ENCODE measurements at regions not wholly inside any gene's neighbourhood (a gene's known extent, or its start where the extent isn't known, plus 50 kb on each side); places are given as distances from the start of the nearest gene placed in this dataset.

GRCh38 chr2:18439716-18440115 lies 120.7 kb downstream of the RDH14 start:
- no peak overlapping the region for H3K18ac ChIP-seq (ENCODE audit: low read length)
- no peaks in the 10 kb centered on the region for H3K79me2 ChIP-seq (ENCODE audit: control insufficient read depth, insufficient read depth, low read length)
- no peak overlapping the region for H2BK5ac ChIP-seq (ENCODE audit: low read length)
- DNase-seq, result no peak
- H3K4me1 ChIP-seq (ENCODE audit: control insufficient read depth, low read depth, low read length), result no peaks in the 10 kb centered on the region
- no CpG with 5 or more reads among the region's 3 CpGs for WGBS (ENCODE audit: extremely low coverage, insufficient coverage, low lambda C conversion rate)
- H4K8ac ChIP-seq (ENCODE audit: low read depth, low read length), result no peak overlapping the region
- no peak overlapping the region for H3K4ac ChIP-seq (ENCODE audit: low read depth, low read length)
- H3K9ac ChIP-seq (ENCODE audit: low read length), result no peak overlapping the region
- H3K4me2 ChIP-seq (ENCODE audit: low read length), result no peak overlapping the region
- H3K27ac ChIP-seq (ENCODE audit: low read depth, low read length), result no peak overlapping the region
- no peaks in the 10 kb centered on the region for H3K27me3 ChIP-seq (ENCODE audit: insufficient read depth, low read length, poor library complexity)
- H2BK120ac ChIP-seq (ENCODE audit: low read depth, low read length), result no peak overlapping the region
- H3K79me1 ChIP-seq (ENCODE audit: low read length), result no peaks in the 10 kb centered on the region
- no peak overlapping the region for H4K5ac ChIP-seq (ENCODE audit: low read length)
- no peak overlapping the region for H3K4me3 ChIP-seq (ENCODE audit: low read length)
- no peak overlapping the region for H2BK15ac ChIP-seq (replicated peaks; ENCODE audit: low read depth)
- no peak overlapping the region for H3K23ac ChIP-seq (ENCODE audit: low read length)
- no peak overlapping the region for H2AK5ac ChIP-seq (ENCODE audit: low read length)
- H3K56ac ChIP-seq (ENCODE audit: low read length), result no peak overlapping the region
- no peaks in the 10 kb centered on the region for H3K36me3 ChIP-seq (ENCODE audit: control insufficient read depth, insufficient read depth, low read length)

DNA sequence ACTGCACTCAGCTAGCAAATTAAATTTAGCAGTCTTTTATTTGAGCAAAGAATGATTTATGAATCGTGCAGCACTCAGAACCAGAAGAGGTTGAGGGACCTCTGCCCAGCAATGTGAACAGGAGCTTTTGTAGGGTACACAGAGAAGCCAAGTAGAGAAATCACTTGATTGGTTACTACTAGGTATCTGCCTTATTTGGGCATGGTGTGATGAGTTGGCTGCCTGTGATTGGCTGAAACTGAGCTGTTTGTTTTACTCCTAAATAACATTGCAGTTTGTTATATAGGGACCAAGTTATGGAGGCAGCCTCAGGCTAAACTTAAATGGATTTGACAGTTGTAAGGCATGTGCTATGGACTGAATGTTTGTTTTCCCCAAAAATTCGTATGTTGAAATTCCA lies 122.5 kb downstream of the RDH14 start:
- Histone ChIP-seq H2BK5ac (ENCODE audit: low read length) (no peak overlapping the region), H3K79me2 (ENCODE audit: control insufficient read depth, insufficient read depth, low read length) (no peaks in the 10 kb centered on the region), H3K4ac (ENCODE audit: low read depth, low read length) (no peak overlapping the region), H3K27me3 (ENCODE audit: insufficient read depth, low read length, poor library complexity) (no peaks in the 10 kb centered on the region), H2AK5ac (ENCODE audit: low read length) (no peak overlapping the region), H3K4me3 (ENCODE audit: low read length) (no peak overlapping the region), H3K27ac (ENCODE audit: low read depth, low read length) (no peak overlapping the region), H2BK120ac (ENCODE audit: low read depth, low read length) (no peak overlapping the region), H3K9ac (ENCODE audit: low read length) (no peak overlapping the region), H3K18ac (ENCODE audit: low read length) (no peak overlapping the region), H3K4me2 (ENCODE audit: low read length) (no peak overlapping the region), H4K8ac (ENCODE audit: low read depth, low read length) (no peak overlapping the region), H3K23ac (ENCODE audit: low read length) (no peak overlapping the region), H4K5ac (ENCODE audit: low read length) (no peak overlapping the region), H2BK15ac (replicated peaks; ENCODE audit: low read depth) (no peak overlapping the region), H3K56ac (ENCODE audit: low read length) (no peak overlapping the region), H3K79me1 (ENCODE audit: low read length) (no peaks in the 10 kb centered on the region), H3K36me3 (ENCODE audit: control insufficient read depth, insufficient read depth, low read length) (no peaks in the 10 kb centered on the region), H3K4me1 (ENCODE audit: control insufficient read depth, low read depth, low read length) (no peaks in the 10 kb centered on the region)
- no peak for DNase-seq
- no CpG with 5 or more reads among the region's 2 CpGs for WGBS (ENCODE audit: extremely low coverage, insufficient coverage, low lambda C conversion rate)

GRCh38 chr2:18436503-18437005 lies 123.9 kb downstream of the RDH14 start:
- WGBS (ENCODE audit: extremely low coverage, insufficient coverage, low lambda C conversion rate), result no CpG with 5 or more reads among the region's 5 CpGs
- Histone ChIP-seq H3K79me1 (ENCODE audit: low read length) (no peaks in the 10 kb centered on the region), H3K36me3 (ENCODE audit: control insufficient read depth, insufficient read depth, low read length) (no peaks in the 10 kb centered on the region), H3K23ac (ENCODE audit: low read length) (no peak overlapping the region), H3K27ac (ENCODE audit: low read depth, low read length) (no peak overlapping the region), H2AK5ac (ENCODE audit: low read length) (no peak overlapping the region), H3K4me2 (ENCODE audit: low read length) (no peak overlapping the region), H3K56ac (ENCODE audit: low read length) (no peak overlapping the region), H4K5ac (ENCODE audit: low read length) (no peak overlapping the region), H3K79me2 (ENCODE audit: control insufficient read depth, insufficient read depth, low read length) (no peaks in the 10 kb centered on the region), H2BK5ac (ENCODE audit: low read length) (no peak overlapping the region), H3K27me3 (ENCODE audit: insufficient read depth, low read length, poor library complexity) (no peaks in the 10 kb centered on the region), H3K18ac (ENCODE audit: low read length) (no peak overlapping the region), H2BK120ac (ENCODE audit: low read depth, low read length) (no peak overlapping the region), H4K8ac (ENCODE audit: low read depth, low read length) (no peak overlapping the region), H3K9ac (ENCODE audit: low read length) (no peak overlapping the region), H3K4me1 (ENCODE audit: control insufficient read depth, low read depth, low read length) (no peaks in the 10 kb centered on the region), H2BK15ac (replicated peaks; ENCODE audit: low read depth) (no peak overlapping the region), H3K4ac (ENCODE audit: low read depth, low read length) (no peak overlapping the region), H3K4me3 (ENCODE audit: low read length) (no peak overlapping the region)
- DNase-seq, result no peak

DNA sequence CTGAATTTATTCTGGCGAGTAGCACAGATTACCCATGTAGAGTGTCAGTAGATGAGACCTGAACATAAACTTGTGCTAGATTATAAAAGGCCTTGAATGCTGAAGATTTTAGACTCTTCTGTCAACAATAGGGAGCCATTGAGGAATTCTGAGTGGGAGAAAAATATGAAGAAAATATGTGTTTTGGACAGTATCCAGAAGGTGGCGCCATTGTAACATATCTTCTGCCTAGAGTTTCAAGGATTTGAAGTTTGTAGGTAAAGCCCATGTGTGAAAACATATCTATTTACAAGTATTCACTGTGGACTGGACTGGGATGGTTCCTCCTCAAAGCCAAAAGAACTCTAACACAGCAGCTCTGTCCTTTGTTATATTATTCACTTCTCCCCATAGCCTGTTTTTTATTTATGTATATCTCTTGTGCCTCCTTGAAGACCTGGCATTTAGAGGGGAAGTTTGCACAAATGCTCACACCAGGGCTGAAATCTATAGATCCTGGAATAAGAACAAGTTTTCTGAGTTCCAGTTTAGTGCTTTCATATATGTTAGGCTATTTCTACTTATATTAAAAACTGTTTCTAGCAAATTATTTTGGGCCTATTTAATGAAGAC lies 124.9 kb downstream of the RDH14 start:
- DNase-seq, result peak; percentile 63
- Histone ChIP-seq H3K18ac (ENCODE audit: low read length) (no peak overlapping the region), H3K27ac (ENCODE audit: low read depth, low read length) (no peak overlapping the region), H3K4me1 (ENCODE audit: control insufficient read depth, low read depth, low read length) (no peaks in the 10 kb centered on the region), H2BK120ac (ENCODE audit: low read depth, low read length) (no peak overlapping the region), H2BK15ac (replicated peaks; ENCODE audit: low read depth) (no peak overlapping the region), H2BK5ac (ENCODE audit: low read length) (no peak overlapping the region), H2AK5ac (ENCODE audit: low read length) (no peak overlapping the region), H3K9ac (ENCODE audit: low read length) (no peak overlapping the region), H3K79me1 (ENCODE audit: low read length) (no peaks in the 10 kb centered on the region), H3K23ac (ENCODE audit: low read length) (no peak overlapping the region), H4K8ac (ENCODE audit: low read depth, low read length) (no peak overlapping the region), H3K4me2 (ENCODE audit: low read length) (no peak overlapping the region), H3K27me3 (ENCODE audit: insufficient read depth, low read length, poor library complexity) (no peaks in the 10 kb centered on the region), H3K4me3 (ENCODE audit: low read length) (no peak overlapping the region), H3K4ac (ENCODE audit: low read depth, low read length) (no peak overlapping the region), H3K79me2 (ENCODE audit: control insufficient read depth, insufficient read depth, low read length) (no peaks in the 10 kb centered on the region), H4K5ac (ENCODE audit: low read length) (no peak overlapping the region), H3K56ac (ENCODE audit: low read length) (no peak overlapping the region), H3K36me3 (ENCODE audit: control insufficient read depth, insufficient read depth, low read length) (no peaks in the 10 kb centered on the region)
- WGBS (ENCODE audit: extremely low coverage, insufficient coverage, low lambda C conversion rate), result no CpG with 5 or more reads among the region's 2 CpGs

DNA sequence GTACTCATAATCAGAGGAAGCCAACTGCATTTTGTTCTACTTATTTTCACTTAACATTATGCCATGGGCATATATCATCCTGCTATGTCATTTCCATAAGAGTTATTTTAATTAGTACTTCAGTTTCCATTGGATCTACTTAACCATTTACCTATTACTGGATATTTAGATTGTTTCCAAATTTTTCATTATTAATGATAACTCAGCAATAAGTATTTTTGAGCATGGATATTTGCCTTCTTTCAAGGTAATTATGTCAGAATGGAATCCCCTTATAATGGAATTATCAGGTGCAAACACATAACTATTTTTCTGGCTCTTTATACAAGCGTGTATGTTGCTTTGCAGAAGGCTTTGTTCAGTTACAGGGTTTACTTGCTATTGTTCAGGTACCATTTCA lies 126.6 kb downstream of the RDH14 start:
- Histone ChIP-seq H3K27ac (ENCODE audit: low read depth, low read length) (no peak overlapping the region), H3K9ac (ENCODE audit: low read length) (no peak overlapping the region), H3K23ac (ENCODE audit: low read length) (no peak overlapping the region), H3K56ac (ENCODE audit: low read length) (no peak overlapping the region), H3K79me1 (ENCODE audit: low read length) (no peaks in the 10 kb centered on the region), H2BK5ac (ENCODE audit: low read length) (no peak overlapping the region), H4K8ac (ENCODE audit: low read depth, low read length) (no peak overlapping the region), H3K79me2 (ENCODE audit: control insufficient read depth, insufficient read depth, low read length) (no peaks in the 10 kb centered on the region), H3K27me3 (ENCODE audit: insufficient read depth, low read length, poor library complexity) (no peaks in the 10 kb centered on the region), H2AK5ac (ENCODE audit: low read length) (no peak overlapping the region), H3K4me1 (ENCODE audit: control insufficient read depth, low read depth, low read length) (no peaks in the 10 kb centered on the region), H3K4me2 (ENCODE audit: low read length) (no peak overlapping the region), H2BK120ac (ENCODE audit: low read depth, low read length) (no peak overlapping the region), H4K5ac (ENCODE audit: low read length) (no peak overlapping the region), H3K4me3 (ENCODE audit: low read length) (no peak overlapping the region), H3K4ac (ENCODE audit: low read depth, low read length) (no peak overlapping the region), H2BK15ac (replicated peaks; ENCODE audit: low read depth) (no peak overlapping the region), H3K36me3 (ENCODE audit: control insufficient read depth, insufficient read depth, low read length) (no peaks in the 10 kb centered on the region), H3K18ac (ENCODE audit: low read length) (no peak overlapping the region)
- no CpG with 5 or more reads among the region's 1 CpG for WGBS (ENCODE audit: extremely low coverage, insufficient coverage, low lambda C conversion rate)
- DNase-seq, result no peak

DNA sequence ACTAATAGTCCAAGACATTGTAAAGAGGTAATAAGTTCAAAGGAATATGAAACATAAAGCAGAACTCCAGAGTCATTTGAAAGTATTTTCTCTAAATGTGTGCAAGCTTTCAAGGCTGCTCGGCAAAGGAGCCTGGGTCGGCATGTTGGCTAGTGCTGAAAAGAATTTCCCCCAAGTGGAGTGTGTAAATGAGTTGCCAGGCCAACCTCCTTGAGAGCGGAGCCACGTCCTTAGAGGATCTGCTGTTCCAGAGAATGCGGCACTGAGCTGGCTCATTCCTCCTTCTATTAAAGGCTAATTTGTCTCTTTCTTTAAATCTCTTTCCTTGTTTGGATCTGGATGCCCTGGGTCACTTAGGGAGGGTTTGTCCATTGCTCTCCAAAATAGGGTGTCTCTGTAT lies 127.5 kb downstream of the RDH14 start:
- peak; percentile 44 for DNase-seq
- no peak overlapping the region for H3K4me3 ChIP-seq (ENCODE audit: low read length)
- no peak overlapping the region for H3K18ac ChIP-seq (ENCODE audit: low read length)
- H3K79me2 ChIP-seq (ENCODE audit: control insufficient read depth, insufficient read depth, low read length), result no peaks in the 10 kb centered on the region
- H3K36me3 ChIP-seq (ENCODE audit: control insufficient read depth, insufficient read depth, low read length), result no peaks in the 10 kb centered on the region
- H3K4me1 ChIP-seq (ENCODE audit: control insufficient read depth, low read depth, low read length), result no peaks in the 10 kb centered on the region
- no peak overlapping the region for H2BK120ac ChIP-seq (ENCODE audit: low read depth, low read length)
- H2BK15ac ChIP-seq (replicated peaks; ENCODE audit: low read depth), result no peak overlapping the region
- H3K4ac ChIP-seq (ENCODE audit: low read depth, low read length), result no peak overlapping the region
- H3K9ac ChIP-seq (ENCODE audit: low read length), result no peak overlapping the region
- no peak overlapping the region for H3K4me2 ChIP-seq (ENCODE audit: low read length)
- no peaks in the 10 kb centered on the region for H3K79me1 ChIP-seq (ENCODE audit: low read length)
- no peak overlapping the region for H2BK5ac ChIP-seq (ENCODE audit: low read length)
- H2AK5ac ChIP-seq (ENCODE audit: low read length), result no peak overlapping the region
- H4K5ac ChIP-seq (ENCODE audit: low read length), result no peak overlapping the region
- no peak overlapping the region for H3K23ac ChIP-seq (ENCODE audit: low read length)
- H3K27me3 ChIP-seq (ENCODE audit: insufficient read depth, low read length, poor library complexity), result no peaks in the 10 kb centered on the region
- no peak overlapping the region for H3K56ac ChIP-seq (ENCODE audit: low read length)
- no CpG with 5 or more reads among the region's 5 CpGs for WGBS (ENCODE audit: extremely low coverage, insufficient coverage, low lambda C conversion rate)
- H4K8ac ChIP-seq (ENCODE audit: low read depth, low read length), result peak overlapping the region; percentile 28
- H3K27ac ChIP-seq (ENCODE audit: low read depth, low read length), result no peak overlapping the region

Measured in mesendoderm (in vitro differentiated cells).